Spinal cord (tissue), 9 donors: ENCODE measurements at regions not wholly inside any gene's neighbourhood (a gene's known extent, or its start where the extent isn't known, plus 50 kb on each side); places are given as distances from the start of the nearest gene placed in this dataset.
"Not testable (repeated sequence)": the region's sequence is repeated elsewhere in the genome, so short reads cannot be mapped to it uniquely, and the experiment has no call there.

ENCODE experiments used
- DNase-seq, 6 donors: peaks; one replicate each; pipeline versions ENCODE4 v3.0.0 to v3.0.0-alpha.2; 2013 to 2015; ENCODE audit warnings: low spot score in 6 of 6, low read depth in 4 of 6
- H3K27ac ChIP-seq: one replicate; pipeline ENCODE4 v1.5.1; 2013; ENCODE audit warnings: low read depth, low read length, control low read depth
- H3K27me3 ChIP-seq: one replicate; pipeline ENCODE4 v1.6.1; 2013; ENCODE audit warnings: low read length; ENCODE audit not compliant: control insufficient read depth, insufficient read depth
- H3K36me3 ChIP-seq: one replicate; pipeline ENCODE4 v1.6.1; 2013; ENCODE audit warnings: low read length; ENCODE audit not compliant: control insufficient read depth, insufficient read depth
- H3K4me1 ChIP-seq: one replicate; pipeline ENCODE4 v1.6.1; 2013; ENCODE audit warnings: low read length; ENCODE audit not compliant: control insufficient read depth, insufficient read depth
- H3K4me3 ChIP-seq: one replicate; pipeline ENCODE4 v1.5.1; 2013; ENCODE audit warnings: low read depth, low read length, control low read depth
- H3K9me3 ChIP-seq: one replicate; pipeline ENCODE4 v1.6.1; 2013; ENCODE audit warnings: low read length; ENCODE audit not compliant: control insufficient read depth, insufficient read depth
- WGBS: methylation state at CpG from one replicate; pipeline ENCODE4 v1.1.5; 2013; ENCODE audit warnings: missing lambda C conversion rate; ENCODE audit not compliant: insufficient coverage; 5-methylcytosine and 5-hydroxymethylcytosine counted together
- donor health status: healthy.

DNA sequence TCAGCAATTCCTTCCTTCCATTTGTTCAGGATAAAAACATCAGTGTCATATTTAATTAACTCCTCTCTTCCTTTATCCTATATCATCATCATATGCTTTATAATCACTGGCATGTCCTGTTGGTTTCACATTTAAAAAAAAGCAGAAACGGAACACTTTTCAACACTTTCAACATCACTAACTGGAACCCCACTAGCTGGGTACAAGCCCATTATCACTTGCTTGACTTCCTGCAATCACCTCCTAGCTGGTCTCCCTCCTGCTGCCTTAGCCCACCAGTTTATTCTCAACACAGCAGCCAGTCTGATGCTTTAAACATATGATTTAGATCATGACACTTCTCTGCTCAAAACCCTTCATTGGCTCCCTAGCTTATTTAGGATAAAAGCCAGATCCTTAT is 116.4 kb upstream of the LSM6 start:
- Histone ChIP-seq H3K9me3 (no peaks in the 10 kb centered on the region), H3K27me3 (no peaks in the 10 kb centered on the region), H3K36me3 (no peaks in the 10 kb centered on the region), H3K4me3 (no peak overlapping the region), H3K27ac (no peak overlapping the region), H3K4me1 (no peaks in the 10 kb centered on the region)
- no peak for DNase-seq
- 85% methylated on average over 1 of the region's 1 CpG for WGBS

DNA sequence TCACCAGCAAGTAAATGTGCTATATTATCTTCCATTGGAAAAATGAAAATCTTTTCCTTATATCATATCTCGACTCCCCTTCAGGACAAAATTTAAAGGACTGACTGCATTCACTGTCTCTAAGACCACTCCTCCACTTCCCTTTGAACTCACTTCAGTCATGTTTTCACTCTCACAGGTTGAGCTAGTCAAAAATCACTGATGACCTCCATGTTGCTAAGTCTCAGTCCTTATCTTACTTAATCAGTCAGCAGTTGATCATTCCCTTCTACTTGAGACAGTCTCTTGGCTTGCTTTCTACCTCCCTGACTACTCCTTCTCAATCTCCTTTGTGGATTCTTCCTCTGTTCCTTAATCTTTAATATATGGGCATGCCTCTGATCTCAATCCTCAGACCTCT is 117.0 kb upstream of the LSM6 start:
- H3K36me3 ChIP-seq = no peaks in the 10 kb centered on the region
- no peaks in the 10 kb centered on the region for H3K9me3 ChIP-seq
- H3K4me3 ChIP-seq = no peak overlapping the region
- WGBS = 100% methylated on average over 1 of the region's 1 CpG
- H3K27ac ChIP-seq = no peak overlapping the region
- DNase-seq = no peak
- H3K27me3 ChIP-seq = no peaks in the 10 kb centered on the region
- H3K4me1 ChIP-seq = no peaks in the 10 kb centered on the region

DNA sequence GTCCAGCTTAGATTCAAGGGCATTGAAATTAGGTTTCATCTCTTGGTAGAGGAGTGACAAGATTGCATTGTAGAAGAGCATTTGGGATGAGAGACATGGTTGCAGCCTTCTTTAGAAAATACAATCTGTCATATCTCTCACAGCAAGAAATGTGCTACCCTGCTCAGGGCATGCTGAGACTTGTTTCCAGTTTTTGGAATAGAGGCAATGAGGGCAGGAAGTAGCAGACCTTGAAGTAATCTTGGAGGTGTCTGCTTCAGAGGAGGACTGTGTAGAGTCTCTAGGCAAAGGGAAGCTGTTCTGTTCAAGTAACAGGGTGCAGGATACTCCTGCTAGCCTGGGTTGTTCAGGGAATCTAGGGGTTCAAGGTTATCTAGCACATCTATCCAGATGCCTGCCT is 116.1 kb upstream of the ZNF827 start:
- H3K27ac ChIP-seq = no peak overlapping the region
- H3K36me3 ChIP-seq = no peaks in the 10 kb centered on the region
- H3K4me3 ChIP-seq = no peak overlapping the region
- H3K4me1 ChIP-seq = no peaks in the 10 kb centered on the region
- no peaks in the 10 kb centered on the region for H3K9me3 ChIP-seq
- no peaks in the 10 kb centered on the region for H3K27me3 ChIP-seq
- DNase-seq = no peak

DNA sequence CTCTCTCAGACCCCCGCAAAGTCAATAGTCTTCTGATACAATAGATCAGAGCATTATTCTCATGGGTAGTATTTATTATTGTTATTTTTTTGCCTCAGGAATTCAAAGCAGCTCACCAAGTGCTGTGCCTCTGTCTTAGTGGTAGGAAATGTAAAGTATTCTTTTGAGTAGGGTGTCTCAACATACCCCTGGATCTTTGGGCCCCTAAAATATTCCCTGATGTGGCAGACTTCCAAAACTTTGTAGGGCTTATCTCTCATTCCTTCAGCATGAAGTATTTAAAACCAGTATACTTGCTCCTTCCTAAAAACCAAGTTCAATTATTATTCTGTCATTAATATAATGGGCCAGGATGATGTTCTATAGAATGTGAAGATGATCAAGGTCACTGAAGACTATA is 115.3 kb upstream of the ZNF827 start:
- Histone ChIP-seq H3K4me3 (no peak overlapping the region), H3K36me3 (no peaks in the 10 kb centered on the region), H3K27ac (no peak overlapping the region), H3K9me3 (no peaks in the 10 kb centered on the region), H3K27me3 (no peaks in the 10 kb centered on the region), H3K4me1 (no peaks in the 10 kb centered on the region)
- DNase-seq = no peak
- no CpG with 5 or more reads among the region's 1 CpG for WGBS

DNA sequence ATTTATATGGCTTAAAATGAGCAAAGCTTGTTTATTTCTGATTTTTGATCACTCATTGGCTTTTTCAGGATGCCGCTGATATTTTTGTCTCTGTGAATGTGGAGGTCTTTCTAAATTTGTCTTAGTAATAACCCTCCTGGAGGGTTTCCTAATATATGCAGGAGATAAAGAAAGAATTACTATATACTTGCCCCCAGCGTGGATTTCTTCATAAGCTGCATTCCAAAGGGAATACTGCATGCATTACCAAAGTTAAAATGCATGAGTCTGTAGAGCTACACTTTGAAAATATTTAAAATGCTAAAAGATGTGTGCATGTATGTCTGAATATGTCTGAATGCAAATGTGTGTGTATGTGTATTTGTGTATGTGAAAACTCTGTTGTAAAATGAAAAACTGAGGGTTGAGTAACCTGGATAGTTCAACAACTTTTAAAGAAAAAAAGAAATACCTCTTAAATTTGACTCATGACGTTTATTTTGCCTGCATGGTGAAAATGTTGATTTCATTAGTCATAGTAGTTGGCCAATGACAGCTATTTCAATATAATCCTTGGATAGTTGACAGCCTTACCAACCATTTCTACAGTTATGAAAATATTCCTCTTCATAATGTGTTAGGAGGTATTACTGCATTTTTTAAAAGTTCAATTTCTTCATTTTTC is 113.2 kb upstream of the ZNF827 start:
- Histone ChIP-seq H3K27me3 (no peaks in the 10 kb centered on the region), H3K4me3 (no peak overlapping the region), H3K9me3 (no peaks in the 10 kb centered on the region), H3K36me3 (no peaks in the 10 kb centered on the region), H3K4me1 (no peaks in the 10 kb centered on the region), H3K27ac (no peak overlapping the region)
- no peak for DNase-seq
- no CpG with 5 or more reads among the region's 3 CpGs for WGBS

DNA sequence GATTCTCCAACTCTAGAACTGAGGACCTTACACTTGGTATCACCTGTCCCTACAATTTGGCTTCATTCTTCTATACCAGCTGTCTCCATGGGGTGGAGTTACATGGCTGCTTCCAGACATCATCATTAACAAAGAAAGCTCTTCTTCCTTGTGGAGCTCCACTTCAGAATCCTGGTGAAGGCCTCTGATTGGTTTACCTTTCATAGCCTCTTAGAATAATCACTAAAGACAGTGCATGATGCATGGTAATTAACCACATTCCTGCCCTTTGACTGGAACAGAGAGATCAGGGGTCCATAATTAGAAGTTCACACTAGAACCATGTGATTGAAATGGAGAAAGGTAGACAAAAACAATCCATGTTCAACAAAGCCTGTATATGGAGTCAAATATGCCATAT is 112.6 kb upstream of the ZNF827 start:
- H3K36me3 ChIP-seq = no peaks in the 10 kb centered on the region
- H3K27ac ChIP-seq = no peak overlapping the region
- H3K4me1 ChIP-seq = no peaks in the 10 kb centered on the region
- H3K9me3 ChIP-seq = no peaks in the 10 kb centered on the region
- DNase-seq = no peak
- H3K4me3 ChIP-seq = no peak overlapping the region
- H3K27me3 ChIP-seq = no peaks in the 10 kb centered on the region

DNA sequence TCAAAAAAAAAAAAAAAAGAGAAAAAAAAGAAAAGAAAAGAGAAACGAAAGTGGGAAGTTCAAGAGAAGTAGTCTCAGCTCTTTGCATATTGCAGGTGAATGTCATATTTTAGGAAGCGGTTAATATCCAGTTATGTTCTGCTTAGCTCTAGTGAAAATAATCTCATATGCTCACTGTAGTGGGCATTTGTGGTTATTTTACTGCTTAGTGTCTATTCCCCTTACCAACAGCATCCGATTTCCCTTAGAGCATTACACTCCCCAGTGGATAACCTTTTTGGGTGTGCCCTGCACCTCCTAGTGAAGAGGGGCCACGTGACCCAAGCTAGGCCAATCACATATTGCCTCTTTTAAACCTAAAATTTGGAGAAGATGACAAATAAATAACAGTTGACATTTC is 111.2 kb upstream of the ZNF827 start:
- no peaks in the 10 kb centered on the region for H3K27me3 ChIP-seq
- H3K4me3 ChIP-seq = no peak overlapping the region
- no CpG with 5 or more reads among the region's 4 CpGs for WGBS
- no peak overlapping the region for H3K27ac ChIP-seq
- H3K36me3 ChIP-seq = no peaks in the 10 kb centered on the region
- no peak for DNase-seq
- no peaks in the 10 kb centered on the region for H3K4me1 ChIP-seq
- H3K9me3 ChIP-seq = no peaks in the 10 kb centered on the region

DNA sequence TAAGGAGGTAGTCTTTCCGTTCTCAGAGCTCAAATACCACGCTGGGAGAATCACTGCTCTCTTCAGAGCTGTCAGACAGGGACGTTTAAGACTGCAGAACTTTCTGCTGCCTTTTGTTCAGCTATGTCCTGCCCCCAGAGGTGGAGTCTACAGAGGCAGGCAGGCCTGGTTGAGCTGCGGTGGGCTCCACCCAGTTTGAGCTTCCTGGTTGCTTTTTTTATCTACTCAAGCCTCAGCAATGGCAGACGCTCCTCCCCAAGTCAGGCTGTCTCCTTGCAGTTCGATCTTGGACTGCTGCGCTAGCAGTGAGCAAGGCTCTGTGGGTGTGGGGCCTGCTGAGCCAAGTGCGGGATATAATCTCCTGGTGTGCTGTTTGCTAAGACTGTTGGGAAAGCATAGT is 109.1 kb upstream of the ZNF827 start:
- DNase-seq, H3K27me3 ChIP-seq, H3K27ac ChIP-seq, H3K36me3 ChIP-seq, H3K4me1 ChIP-seq, H3K4me3 ChIP-seq, H3K9me3 ChIP-seq: not testable (repeated sequence)
- WGBS = 92% methylated on average over 7 of the region's 8 CpGs

DNA sequence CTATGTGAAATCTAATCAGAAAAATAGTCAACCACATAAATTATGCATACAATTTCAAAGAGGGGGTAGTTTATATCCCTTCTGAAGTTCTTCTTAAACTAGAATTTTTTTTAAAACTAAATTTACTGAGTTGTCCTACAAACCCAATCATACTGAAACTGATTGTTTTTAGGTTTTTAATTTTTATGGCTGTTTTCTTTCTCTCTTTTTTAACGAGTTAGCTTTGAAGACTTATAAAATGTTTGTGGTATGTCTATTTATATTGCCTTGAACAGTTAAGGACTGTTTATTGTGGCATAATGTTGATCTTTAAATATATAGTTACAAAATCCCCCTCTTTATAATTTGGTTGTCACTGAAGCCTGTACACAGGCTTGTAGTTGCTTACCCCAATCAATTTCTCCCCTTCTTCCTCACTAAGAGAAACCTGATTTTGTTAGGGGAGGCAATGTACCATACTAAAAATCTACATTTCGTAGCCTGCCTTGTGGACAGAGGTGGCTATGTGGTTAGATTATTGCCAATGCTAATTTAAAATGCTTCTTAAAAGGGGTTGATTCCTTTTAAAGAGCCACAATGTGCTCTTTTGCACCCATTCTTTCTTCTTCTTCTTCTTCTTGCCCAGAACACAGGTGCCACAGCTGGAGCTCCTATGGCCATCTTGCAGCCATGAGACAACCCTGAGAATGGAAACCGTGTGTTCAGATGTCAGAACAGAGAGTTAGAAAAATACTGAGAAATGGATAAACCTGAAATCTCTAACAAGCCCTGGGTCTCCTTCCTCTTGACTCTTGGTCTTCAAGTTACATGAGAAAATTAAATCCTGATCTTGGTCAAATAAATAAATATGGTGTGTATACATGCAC is 102.7 kb upstream of the ZNF827 start:
- peaks cover 3% of the 10 kb centered on the region for H3K9me3 ChIP-seq
- no peaks in the 10 kb centered on the region for H3K27me3 ChIP-seq
- no peak overlapping the region for H3K4me3 ChIP-seq
- no peaks in the 10 kb centered on the region for H3K4me1 ChIP-seq
- H3K27ac ChIP-seq = no peak overlapping the region
- no CpG with 5 or more reads among the region's 3 CpGs for WGBS
- no peak for DNase-seq
- no peaks in the 10 kb centered on the region for H3K36me3 ChIP-seq

DNA sequence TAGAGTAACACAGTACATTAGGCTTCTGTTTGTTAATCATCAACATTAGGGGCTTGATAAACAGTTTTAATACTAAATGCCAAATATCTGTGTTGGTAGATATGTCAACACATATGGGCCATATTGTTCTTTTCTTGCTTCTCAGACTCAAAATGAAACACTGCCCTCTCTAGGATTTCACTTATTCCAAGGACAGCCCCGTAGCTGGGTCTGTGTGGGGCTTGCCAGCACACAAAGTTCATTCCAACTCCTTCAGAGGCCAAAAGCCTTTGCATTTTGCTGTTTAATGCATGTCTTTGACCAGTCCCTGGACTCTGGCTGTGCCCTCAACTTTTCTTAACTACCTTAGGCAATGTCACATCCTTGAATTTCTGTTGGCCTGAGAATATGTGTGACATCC is 102.0 kb upstream of the ZNF827 start:
- Histone ChIP-seq H3K9me3 (peaks cover 3% of the 10 kb centered on the region), H3K4me1 (no peaks in the 10 kb centered on the region), H3K4me3 (no peak overlapping the region), H3K36me3 (no peaks in the 10 kb centered on the region), H3K27ac (no peak overlapping the region), H3K27me3 (no peaks in the 10 kb centered on the region)
- no peak for DNase-seq
- WGBS = 64% methylated on average over 1 of the region's 1 CpG
